T47D (cell line): ENCODE measurements at regions not wholly inside any gene's neighbourhood (a gene's known extent, or its start where the extent isn't known, plus 50 kb on each side); places are given as distances from the start of the nearest gene placed in this dataset.
"Not testable (repeated sequence)": the region's sequence is repeated elsewhere in the genome, so short reads cannot be mapped to it uniquely, and the experiment has no call there.

ENCODE experiments used
- DNase-seq, 2 experiments: peaks; one replicate each; pipeline versions ENCODE4 v3.0.0 to v3.0.0-alpha.2; 2011 to 2012; ENCODE audit warnings: low read depth in 1 of 2, low spot score in 1 of 2
- JUND ChIP-seq: IDR thresholded peaks from 2 replicates; pipeline ENCODE4 v1.6.1; 2012; ENCODE audit warnings: low read depth
- in situ Hi-C: cut with HindIII; loops from 2 replicates; pipeline ENCODE4 v1.10.0; 2016; ENCODE audit warnings: low sequenced_read_pairs, low pct_unique_long_range_greater_than_20kb

- in situ Hi-C loops, result no loop called here
Observed at GRCh38 chr9:42388146-42388690, 204.8 kb downstream of the SPATA31A6 start.

GRCh38 chr9:42388846-42389245 is 205.4 kb downstream of the SPATA31A6 start:
- no peak for TF ChIP-seq JUND
- no peak for DNase-seq
- in situ Hi-C loops, result no loop called here

More at GRCh38 chr9:42388146-42388690, 204.8 kb downstream of the SPATA31A6 start:
- peak in 1 of 2 experiments; percentile 13 for DNase-seq
- no peak for TF ChIP-seq JUND

GRCh38 chr9:42392773-42393455 is 209.5 kb downstream of the SPATA31A6 start:
- in situ Hi-C loops, DNase-seq: not testable (repeated sequence)

GRCh38 chr9:42396318-42396717 is 212.9 kb downstream of the SPATA31A6 start:
- TF ChIP-seq JUND, result no peak
- no peak for DNase-seq
- in situ Hi-C loops, result no loop called here

- DNase-seq, in situ Hi-C loops: not testable (repeated sequence)
Observed at GRCh38 chr9:42397336-42397735, 213.9 kb downstream of the SPATA31A6 start.

- in situ Hi-C loops, DNase-seq: not testable (repeated sequence)
Observed at GRCh38 chr9:42402919-42403318, 219.5 kb downstream of the SPATA31A6 start.

GRCh38 chr9:42409581-42409980 is 226.1 kb downstream of the SPATA31A6 start:
- in situ Hi-C loops, DNase-seq: not testable (repeated sequence)

- in situ Hi-C loops, DNase-seq: not testable (repeated sequence)
Observed at GRCh38 chr9:42412354-42412753, 228.9 kb downstream of the SPATA31A6 start.

- in situ Hi-C loops, DNase-seq: not testable (repeated sequence)
Observed at GRCh38 chr9:42414865-42415264, 231.4 kb downstream of the SPATA31A6 start.

GRCh38 chr9:42419652-42420051 is 236.2 kb downstream of the SPATA31A6 start:
- DNase-seq, in situ Hi-C loops: not testable (repeated sequence)

GRCh38 chr9:42420324-42420723 is 236.9 kb downstream of the SPATA31A6 start:
- in situ Hi-C loops, DNase-seq: not testable (repeated sequence)

GRCh38 chr9:42421630-42422029 is 238.2 kb downstream of the SPATA31A6 start:
- DNase-seq, in situ Hi-C loops: not testable (repeated sequence)

GRCh38 chr9:42430674-42431615 is 247.5 kb downstream of the SPATA31A6 start:
- in situ Hi-C loops, DNase-seq: not testable (repeated sequence)

GRCh38 chr9:42431616-42432010 is 248.2 kb downstream of the SPATA31A6 start:
- DNase-seq, in situ Hi-C loops: not testable (repeated sequence)

- in situ Hi-C loops, DNase-seq: not testable (repeated sequence)
Observed at GRCh38 chr9:42434844-42435714, 251.6 kb downstream of the SPATA31A6 start.

GRCh38 chr9:42435715-42436342 is 252.4 kb downstream of the SPATA31A6 start:
- DNase-seq, in situ Hi-C loops: not testable (repeated sequence)
